ENCODE measurements at regions not wholly inside any gene's neighbourhood (a gene's known extent, or its start where the extent isn't known, plus 50 kb on each side); places are given as distances from the start of the nearest gene placed in this dataset.

- Histone ChIP-seq H3K4me3 (ENCODE audit: low read depth, low read length, poor library complexity, severe bottlenecking) (no peak overlapping the region), H4K20me1 (ENCODE audit: insufficient read depth, low read length) (no peaks in the 10 kb centered on the region), H2AFZ (ENCODE audit: low read length) (no peak overlapping the region), H3K4me1 (ENCODE audit: insufficient read depth, low read length, severe bottlenecking) (no peaks in the 10 kb centered on the region), H3K27me3 (ENCODE audit: insufficient read depth, low read length) (0 out of 2 replicates have a peak, but pooled peaks cover 3% of the 10 kb centered on the region), H3K36me3 (ENCODE audit: insufficient read depth, low read length) (no peaks in the 10 kb centered on the region), H3K79me2 (ENCODE audit: insufficient read depth, low read length) (no peaks in the 10 kb centered on the region), H3K9me2 (ENCODE audit: low read depth, low read length) (no peaks in the 10 kb centered on the region), H3K9ac (ENCODE audit: low read length) (no peak overlapping the region), H3K27ac (ENCODE audit: low read depth, low read length, poor library complexity, severe bottlenecking) (no peak overlapping the region), H3K4me2 (ENCODE audit: low read length) (no peak overlapping the region), H3F3A (ENCODE audit: insufficient read depth, low read length) (no peaks in the 10 kb centered on the region), H3K9me3 (ENCODE audit: low read length) (no peaks in the 10 kb centered on the region)
- no peak for TF ChIP-seq EZH2 (IDR thresholded peaks at IDR 0.05; ENCODE audit: borderline replicate concordance, low read length)
- peak; percentile 91 for TF ChIP-seq CTCF (IDR thresholded peaks at IDR 0.05; ENCODE audit: low read length)
Observed at GRCh38 chr11:45371251-45372115, 85.3 kb upstream of the SYT13 start.

GRCh38 chr11:45369313-45369712, 83.2 kb upstream of the SYT13 start:
- 0 out of 2 replicates have a peak, but pooled peaks cover 9% of the 10 kb centered on the region for H3K27me3 ChIP-seq (ENCODE audit: insufficient read depth, low read length)

GRCh38 chr11:45368697-45369096, 82.6 kb upstream of the SYT13 start:
- no peaks in the 10 kb centered on the region for H4K20me1 ChIP-seq (ENCODE audit: insufficient read depth, low read length)
- TF ChIP-seq EZH2 (IDR thresholded peaks at IDR 0.05; ENCODE audit: borderline replicate concordance, low read length) (no peak), CTCF (IDR thresholded peaks at IDR 0.05; ENCODE audit: low read length) (no peak)
- no peak overlapping the region for H3K4me3 ChIP-seq (ENCODE audit: low read depth, low read length, poor library complexity, severe bottlenecking)
- no peaks in the 10 kb centered on the region for H3K9me2 ChIP-seq (ENCODE audit: low read depth, low read length)
- no peak overlapping the region for H3K27ac ChIP-seq (ENCODE audit: low read depth, low read length, poor library complexity, severe bottlenecking)
- no peaks in the 10 kb centered on the region for H3K79me2 ChIP-seq (ENCODE audit: insufficient read depth, low read length)
- no peak overlapping the region for H3K4me2 ChIP-seq (ENCODE audit: low read length)
- H3K4me1 ChIP-seq (ENCODE audit: insufficient read depth, low read length, severe bottlenecking) = no peaks in the 10 kb centered on the region
- no peak overlapping the region for H3K9ac ChIP-seq (ENCODE audit: low read length)
- H2AFZ ChIP-seq (ENCODE audit: low read length) = no peak overlapping the region
- 0 out of 2 replicates have a peak, but pooled peaks cover 9% of the 10 kb centered on the region for H3K27me3 ChIP-seq (ENCODE audit: insufficient read depth, low read length)
- no peaks in the 10 kb centered on the region for H3F3A ChIP-seq (ENCODE audit: insufficient read depth, low read length)
- no peaks in the 10 kb centered on the region for H3K9me3 ChIP-seq (ENCODE audit: low read length)
- no peaks in the 10 kb centered on the region for H3K36me3 ChIP-seq (ENCODE audit: insufficient read depth, low read length)

More at GRCh38 chr11:45369313-45369712, 83.2 kb upstream of the SYT13 start:
- H4K20me1 ChIP-seq (ENCODE audit: insufficient read depth, low read length) = no peaks in the 10 kb centered on the region
- H3K9me3 ChIP-seq (ENCODE audit: low read length) = no peaks in the 10 kb centered on the region
- H2AFZ ChIP-seq (ENCODE audit: low read length) = no peak overlapping the region
- H3K9me2 ChIP-seq (ENCODE audit: low read depth, low read length) = no peaks in the 10 kb centered on the region
- no peaks in the 10 kb centered on the region for H3F3A ChIP-seq (ENCODE audit: insufficient read depth, low read length)
- no peak overlapping the region for H3K27ac ChIP-seq (ENCODE audit: low read depth, low read length, poor library complexity, severe bottlenecking)
- H3K9ac ChIP-seq (ENCODE audit: low read length) = no peak overlapping the region
- no peaks in the 10 kb centered on the region for H3K79me2 ChIP-seq (ENCODE audit: insufficient read depth, low read length)
- no peak overlapping the region for H3K4me3 ChIP-seq (ENCODE audit: low read depth, low read length, poor library complexity, severe bottlenecking)
- no peak overlapping the region for H3K4me2 ChIP-seq (ENCODE audit: low read length)
- no peaks in the 10 kb centered on the region for H3K36me3 ChIP-seq (ENCODE audit: insufficient read depth, low read length)
- no peaks in the 10 kb centered on the region for H3K4me1 ChIP-seq (ENCODE audit: insufficient read depth, low read length, severe bottlenecking)
- TF ChIP-seq EZH2 (IDR thresholded peaks at IDR 0.05; ENCODE audit: borderline replicate concordance, low read length) = no peak
- TF ChIP-seq CTCF (IDR thresholded peaks at IDR 0.05; ENCODE audit: low read length) = no peak
